OCI-LY1 (cell line): ENCODE measurements at regions not wholly inside any gene's neighbourhood (a gene's known extent, or its start where the extent isn't known, plus 50 kb on each side); places are given as distances from the start of the nearest gene placed in this dataset.

Experiments
- CTCF ChIP-seq: fragments of 200-600 bp; sonication (generic), shearing (Covaris generic); IDR thresholded peaks from 2 replicates; pipeline ENCODE4 v1.5.1; 2017; ENCODE audit warnings: mild to moderate bottlenecking, antibody characterized with exemption, low read length, moderate library complexity, mixed read lengths
- EZH2 ChIP-seq: fragments of 200-600 bp; sonication (generic), shearing (Covaris generic); IDR thresholded peaks from 2 replicates; pipeline ENCODE4 v1.8.0; 2017; ENCODE audit warnings: borderline replicate concordance, mixed run types, mild to moderate bottlenecking, antibody characterized with exemption, low read length, moderate library complexity, mixed read lengths

GRCh38 chr3:72554689-72555088 lies 293.6 kb downstream of the SHQ1 start:
- TF ChIP-seq CTCF, result no peak
- TF ChIP-seq EZH2, result no peak
